Tibial nerve (tissue), 3 donors: ENCODE measurements at regions not wholly inside any gene's neighbourhood (a gene's known extent, or its start where the extent isn't known, plus 50 kb on each side); places are given as distances from the start of the nearest gene placed in this dataset.

Experiments used
- POLR2A ChIP-seq, 2 donors: fragments of 450-650 bp; IDR thresholded peaks; one replicate each; pipeline ENCODE4 v1.6.1; 2017; ENCODE audit warnings: antibody characterized with exemption in 2 of 2, mild to moderate bottlenecking in 2 of 2, moderate library complexity in 2 of 2
- TF ChIP-seq, protein P1 (sequence below), 5 experiments: fragments of 200-600 bp in 3 of 5; fragments of 450-650 bp in 2 of 5; sonication (generic) in 3 of 5; IDR thresholded peaks; one replicate each; pipeline ENCODE4 v1.5.1; 2016 to 2019; ENCODE audit warnings: antibody characterized with exemption in 5 of 5, mild to moderate bottlenecking in 3 of 5, moderate library complexity in 2 of 5

DNA sequence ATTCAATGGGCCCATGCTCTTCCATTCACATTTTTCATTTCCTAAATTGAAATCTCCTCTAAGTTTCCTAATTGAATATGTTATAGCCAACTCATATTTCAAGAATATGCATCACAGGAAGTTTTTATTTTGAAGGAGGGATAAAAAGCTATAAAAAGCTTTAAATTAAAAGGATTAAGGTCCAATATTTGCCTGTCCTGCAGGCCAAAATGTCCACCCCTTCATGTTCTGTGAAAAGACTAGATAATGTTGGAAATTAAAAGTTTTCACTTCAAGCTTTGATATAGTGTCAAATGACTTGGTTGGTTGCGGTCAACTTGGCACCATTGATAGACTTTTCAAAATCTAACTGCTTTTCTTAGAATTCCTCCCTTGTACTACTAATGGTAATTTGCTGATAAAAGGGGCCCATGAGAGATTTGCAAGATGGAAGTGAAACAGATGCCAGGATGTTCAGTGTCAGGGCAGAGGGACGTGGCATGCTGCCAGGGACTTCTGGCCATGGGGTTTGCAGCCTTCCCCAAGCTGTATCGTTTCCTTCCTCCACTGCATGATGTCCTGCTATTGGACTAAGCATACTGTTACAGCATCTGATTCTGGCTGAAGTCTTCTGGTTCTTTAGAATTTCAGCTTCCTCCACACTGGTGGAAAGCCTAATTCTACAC lies 547.3 kb upstream of the MIR17HG start:
- TF ChIP-seq, protein P1, sequence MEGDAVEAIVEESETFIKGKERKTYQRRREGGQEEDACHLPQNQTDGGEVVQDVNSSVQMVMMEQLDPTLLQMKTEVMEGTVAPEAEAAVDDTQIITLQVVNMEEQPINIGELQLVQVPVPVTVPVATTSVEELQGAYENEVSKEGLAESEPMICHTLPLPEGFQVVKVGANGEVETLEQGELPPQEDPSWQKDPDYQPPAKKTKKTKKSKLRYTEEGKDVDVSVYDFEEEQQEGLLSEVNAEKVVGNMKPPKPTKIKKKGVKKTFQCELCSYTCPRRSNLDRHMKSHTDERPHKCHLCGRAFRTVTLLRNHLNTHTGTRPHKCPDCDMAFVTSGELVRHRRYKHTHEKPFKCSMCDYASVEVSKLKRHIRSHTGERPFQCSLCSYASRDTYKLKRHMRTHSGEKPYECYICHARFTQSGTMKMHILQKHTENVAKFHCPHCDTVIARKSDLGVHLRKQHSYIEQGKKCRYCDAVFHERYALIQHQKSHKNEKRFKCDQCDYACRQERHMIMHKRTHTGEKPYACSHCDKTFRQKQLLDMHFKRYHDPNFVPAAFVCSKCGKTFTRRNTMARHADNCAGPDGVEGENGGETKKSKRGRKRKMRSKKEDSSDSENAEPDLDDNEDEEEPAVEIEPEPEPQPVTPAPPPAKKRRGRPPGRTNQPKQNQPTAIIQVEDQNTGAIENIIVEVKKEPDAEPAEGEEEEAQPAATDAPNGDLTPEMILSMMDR (IDR thresholded peaks at IDR 0.05): no peak
- TF ChIP-seq POLR2A (IDR thresholded peaks at IDR 0.05): no peak
